ENCODE measurements at regions not wholly inside any gene's neighbourhood (a gene's known extent, or its start where the extent isn't known, plus 50 kb on each side); places are given as distances from the start of the nearest gene placed in this dataset.

- TF ChIP-seq, protein P1, sequence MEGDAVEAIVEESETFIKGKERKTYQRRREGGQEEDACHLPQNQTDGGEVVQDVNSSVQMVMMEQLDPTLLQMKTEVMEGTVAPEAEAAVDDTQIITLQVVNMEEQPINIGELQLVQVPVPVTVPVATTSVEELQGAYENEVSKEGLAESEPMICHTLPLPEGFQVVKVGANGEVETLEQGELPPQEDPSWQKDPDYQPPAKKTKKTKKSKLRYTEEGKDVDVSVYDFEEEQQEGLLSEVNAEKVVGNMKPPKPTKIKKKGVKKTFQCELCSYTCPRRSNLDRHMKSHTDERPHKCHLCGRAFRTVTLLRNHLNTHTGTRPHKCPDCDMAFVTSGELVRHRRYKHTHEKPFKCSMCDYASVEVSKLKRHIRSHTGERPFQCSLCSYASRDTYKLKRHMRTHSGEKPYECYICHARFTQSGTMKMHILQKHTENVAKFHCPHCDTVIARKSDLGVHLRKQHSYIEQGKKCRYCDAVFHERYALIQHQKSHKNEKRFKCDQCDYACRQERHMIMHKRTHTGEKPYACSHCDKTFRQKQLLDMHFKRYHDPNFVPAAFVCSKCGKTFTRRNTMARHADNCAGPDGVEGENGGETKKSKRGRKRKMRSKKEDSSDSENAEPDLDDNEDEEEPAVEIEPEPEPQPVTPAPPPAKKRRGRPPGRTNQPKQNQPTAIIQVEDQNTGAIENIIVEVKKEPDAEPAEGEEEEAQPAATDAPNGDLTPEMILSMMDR (IDR thresholded peaks at IDR 0.05 in 8 of 11, conservative IDR thresholded peaks at IDR 0.05 in 3 of 11) = no peak
- no peak for TF ChIP-seq POLR2A (IDR thresholded peaks at IDR 0.05)
Measured at GRCh38 chr2:6159606-6160005, 467.4 kb downstream of the SOX11 start.

All from spleen (tissue), 7 donors.